C4-2B (cell line): ENCODE measurements at regions not wholly inside any gene's neighbourhood (a gene's known extent, or its start where the extent isn't known, plus 50 kb on each side); places are given as distances from the start of the nearest gene placed in this dataset.
"Not testable (repeated sequence)": the region's sequence is repeated elsewhere in the genome, so short reads cannot be mapped to it uniquely, and the experiment has no call there.

Source experiments
- H3K27ac ChIP-seq: fragments of 450-650 bp; 2 replicates; pipeline ENCODE4 v1.5.1; 2017
- ZFX ChIP-seq: fragments of 450-650 bp; IDR thresholded peaks from 2 replicates; pipeline ENCODE4 v1.6.1; 2017
- TF ChIP-seq, protein P1 (sequence below): fragments of 450-650 bp; conservative IDR thresholded peaks from 2 replicates; pipeline ENCODE4 v1.5.1; 2017; ENCODE audit warnings: mild to moderate bottlenecking

DNA sequence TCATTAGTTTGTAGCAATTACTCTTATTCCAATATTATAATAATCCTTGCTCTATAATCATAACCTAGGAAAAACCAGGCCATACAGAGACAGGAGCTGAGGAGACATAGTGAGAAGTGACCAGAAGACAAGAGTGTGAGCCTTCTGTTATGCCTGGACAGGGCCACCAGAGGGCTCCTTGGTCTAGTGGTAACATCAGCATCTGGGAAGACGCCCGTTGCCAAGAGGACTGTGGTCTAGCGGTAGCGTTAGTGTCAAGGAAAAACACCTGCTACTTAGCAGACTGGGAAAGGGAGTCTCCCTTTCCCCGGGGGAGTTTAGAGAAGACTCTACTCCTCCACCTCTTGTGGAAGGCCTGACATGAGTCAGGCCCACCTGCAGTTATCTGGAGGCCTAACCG lies 97.0 kb downstream of the F11 start:
- TF ChIP-seq, protein P1, sequence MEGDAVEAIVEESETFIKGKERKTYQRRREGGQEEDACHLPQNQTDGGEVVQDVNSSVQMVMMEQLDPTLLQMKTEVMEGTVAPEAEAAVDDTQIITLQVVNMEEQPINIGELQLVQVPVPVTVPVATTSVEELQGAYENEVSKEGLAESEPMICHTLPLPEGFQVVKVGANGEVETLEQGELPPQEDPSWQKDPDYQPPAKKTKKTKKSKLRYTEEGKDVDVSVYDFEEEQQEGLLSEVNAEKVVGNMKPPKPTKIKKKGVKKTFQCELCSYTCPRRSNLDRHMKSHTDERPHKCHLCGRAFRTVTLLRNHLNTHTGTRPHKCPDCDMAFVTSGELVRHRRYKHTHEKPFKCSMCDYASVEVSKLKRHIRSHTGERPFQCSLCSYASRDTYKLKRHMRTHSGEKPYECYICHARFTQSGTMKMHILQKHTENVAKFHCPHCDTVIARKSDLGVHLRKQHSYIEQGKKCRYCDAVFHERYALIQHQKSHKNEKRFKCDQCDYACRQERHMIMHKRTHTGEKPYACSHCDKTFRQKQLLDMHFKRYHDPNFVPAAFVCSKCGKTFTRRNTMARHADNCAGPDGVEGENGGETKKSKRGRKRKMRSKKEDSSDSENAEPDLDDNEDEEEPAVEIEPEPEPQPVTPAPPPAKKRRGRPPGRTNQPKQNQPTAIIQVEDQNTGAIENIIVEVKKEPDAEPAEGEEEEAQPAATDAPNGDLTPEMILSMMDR, result peak; percentile 46
- H3K27ac ChIP-seq, result not testable (repeated sequence)

DNA sequence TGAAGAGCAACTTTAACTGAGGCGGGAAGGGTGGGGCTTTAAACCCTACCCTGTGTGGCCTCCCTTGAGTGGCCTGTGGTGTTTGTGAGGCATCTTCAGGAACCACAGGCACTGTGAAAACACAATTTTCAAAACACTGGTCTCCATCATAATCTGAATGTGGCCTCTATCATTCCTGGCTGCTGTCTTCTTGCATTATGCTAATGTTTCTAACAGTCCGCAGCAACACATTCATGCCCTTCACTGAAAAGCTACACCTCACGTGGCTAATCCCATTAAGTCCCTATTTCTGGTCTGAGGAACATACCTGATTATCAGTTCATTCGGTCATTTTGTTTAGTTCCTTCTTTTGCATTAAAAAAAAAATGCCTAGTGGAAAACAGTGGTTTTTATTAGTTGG lies 94.6 kb downstream of the F11 start:
- H3K27ac ChIP-seq, result no peak overlapping the region
- TF ChIP-seq ZFX, result no peak
- TF ChIP-seq, protein P1, result no peak

DNA sequence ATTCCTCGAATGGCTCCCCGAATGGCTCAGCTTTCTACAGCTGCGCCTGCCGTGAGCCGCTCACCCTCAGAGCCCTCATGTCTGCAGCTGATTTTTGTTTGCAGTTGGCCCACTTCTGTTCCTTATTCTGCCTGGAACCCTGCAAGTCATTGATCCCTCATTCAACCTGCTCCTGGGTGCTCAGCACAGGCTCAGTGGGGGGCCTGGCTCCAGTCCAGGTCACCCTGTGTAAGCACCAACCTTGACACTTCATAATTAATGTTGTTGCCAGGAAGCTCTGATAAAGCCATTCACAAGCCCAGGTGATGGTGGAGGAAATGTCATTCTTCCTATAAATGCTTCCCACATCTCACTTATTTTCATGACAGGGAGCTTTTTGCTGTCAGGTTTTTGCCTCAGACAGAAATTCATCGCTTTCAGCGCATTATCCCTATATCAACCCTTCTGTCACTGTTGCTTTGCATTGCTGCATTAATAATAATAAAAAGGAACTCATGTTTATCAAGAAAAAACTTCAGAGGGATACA lies 85.7 kb downstream of the F11 start:
- TF ChIP-seq ZFX, result no peak
- TF ChIP-seq, protein P1, result no peak
- no peak overlapping the region for H3K27ac ChIP-seq

DNA sequence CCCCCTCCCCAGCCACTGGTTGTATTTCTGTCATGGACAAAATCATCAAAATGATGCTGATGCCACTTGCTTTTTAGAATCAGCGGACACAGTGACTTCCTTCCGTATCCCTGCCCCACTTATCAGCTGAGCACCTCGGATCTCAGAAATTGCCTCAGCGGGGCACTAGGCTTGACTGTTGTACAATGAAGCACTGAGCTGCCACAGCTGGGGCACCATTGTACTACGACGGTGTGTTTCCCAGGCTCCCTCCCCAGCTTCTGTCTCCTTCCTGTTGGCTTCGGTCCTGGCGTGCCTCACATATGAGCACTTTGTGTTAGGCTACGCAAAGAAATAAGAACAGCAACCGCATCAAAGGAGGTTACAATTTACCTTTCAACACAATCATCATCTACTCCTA lies 82.4 kb downstream of the F11 start:
- TF ChIP-seq, protein P1, result no peak
- no peak for TF ChIP-seq ZFX
- H3K27ac ChIP-seq, result no peak overlapping the region

DNA sequence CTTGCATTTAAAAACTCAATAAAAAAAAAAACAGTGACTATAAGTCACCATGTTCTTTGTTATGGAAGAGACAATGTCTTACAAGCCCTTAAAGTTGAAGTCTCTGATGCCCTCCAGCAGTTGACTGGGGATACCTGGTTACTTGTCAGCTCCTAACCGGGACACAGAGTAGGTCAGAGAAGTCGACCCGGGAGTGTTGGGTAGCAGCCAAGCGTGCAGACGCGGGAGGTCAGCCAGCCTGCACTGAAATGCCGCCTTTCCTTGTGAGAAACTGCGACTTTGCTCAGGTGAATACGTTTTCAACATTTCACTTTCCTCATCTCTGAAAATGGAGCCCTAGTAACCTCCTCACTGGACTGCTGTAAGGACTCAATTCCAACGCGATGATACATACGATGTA lies 81.8 kb downstream of the F11 start:
- H3K27ac ChIP-seq, result no peak overlapping the region
- TF ChIP-seq, protein P1, result no peak
- no peak for TF ChIP-seq ZFX

DNA sequence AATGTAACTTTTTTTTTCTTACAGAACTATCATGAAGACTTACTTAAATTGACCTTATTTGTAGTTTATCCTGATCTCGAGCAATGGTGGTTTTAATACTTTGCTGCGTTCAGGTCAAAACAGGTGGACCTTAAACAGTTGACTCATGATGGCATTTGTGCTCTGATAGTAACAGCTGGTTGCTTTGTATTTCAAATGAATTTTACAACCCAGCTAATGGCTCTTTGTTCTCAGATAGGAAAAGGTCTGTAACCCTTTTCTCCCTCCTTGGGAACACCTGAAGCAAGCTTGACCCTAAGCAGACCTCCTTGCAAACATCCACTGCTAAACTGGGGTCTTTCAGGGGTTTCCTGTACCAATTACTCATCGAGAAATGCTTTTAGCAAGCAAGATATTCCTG lies 79.2 kb downstream of the F11 start:
- TF ChIP-seq, protein P1, result no peak
- TF ChIP-seq ZFX, result no peak

DNA sequence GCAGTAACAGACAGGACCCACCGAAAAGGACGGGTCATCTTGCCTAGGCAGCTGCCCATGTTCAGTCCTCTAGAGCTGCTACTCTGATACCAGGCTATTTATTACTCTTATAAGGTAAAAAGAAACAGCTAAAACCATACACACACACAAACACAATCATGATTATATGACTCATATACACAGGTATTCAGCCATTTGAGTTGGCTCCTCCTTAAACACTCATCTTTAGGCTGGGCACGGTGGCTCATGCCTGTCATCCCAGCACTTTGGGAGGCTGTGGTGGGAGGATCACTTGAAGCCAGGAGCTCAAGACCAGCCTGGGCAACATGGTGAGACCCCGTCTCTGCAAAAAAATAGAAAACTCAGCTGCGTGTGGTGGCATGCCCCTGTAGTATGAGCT lies 76.6 kb downstream of the F11 start:
- TF ChIP-seq, protein P1, result no peak

More for the DNA sequence above, 79.2 kb downstream of the F11 start:
- H3K27ac ChIP-seq, result no peak overlapping the region

More for the DNA sequence above, 76.6 kb downstream of the F11 start:
- H3K27ac ChIP-seq, result no peak overlapping the region
